RWPE1 (cell line): ENCODE measurements at regions not wholly inside any gene's neighbourhood (a gene's known extent, or its start where the extent isn't known, plus 50 kb on each side); places are given as distances from the start of the nearest gene placed in this dataset.
"Not testable (repeated sequence)": the region's sequence is repeated elsewhere in the genome, so short reads cannot be mapped to it uniquely, and the experiment has no call there.

Experiments used
- CTCF ChIA-PET: fragments of 350-600 bp; sonication (Branson Sonifier 250); formaldehyde crosslinking; extraction: SDS; loops from one replicate; lab custom pipeline; 2021; lab: Yijun Ruan, JAX
- POLR2A ChIA-PET: fragments of 400-600 bp; formaldehyde crosslinking; extraction: SDS; loops from one replicate; lab custom pipeline; 2020; ENCODE audit warnings: antibody characterized with exemption; ENCODE audit not compliant: low non-redundant PET; lab: Yijun Ruan, JAX
- DNase-seq: peaks from one replicate; pipeline ENCODE4 v3.0.0; 2012; ENCODE audit warnings: low spot score
- H3K27ac ChIP-seq: fragments of 450-650 bp; 2 replicates; pipeline ENCODE4 v1.5.1; 2017
- CTCF ChIP-seq: fragments of 450-650 bp; conservative IDR thresholded peaks from 2 replicates; pipeline ENCODE4 v1.5.1; 2017; ENCODE audit warnings: low read depth, mild to moderate bottlenecking

GRCh38 chr13:21884965-21885567 lies 214.2 kb downstream of the FGF9 start:
- no peak overlapping the region for H3K27ac ChIP-seq
- POLR2A ChIA-PET = no interaction called here
- TF ChIP-seq CTCF = no peak
- CTCF ChIA-PET = interaction anchor here (0.6 kb wide), 1 partner anchor 36 kb away, joined by 4 read pairs; no protein-coding TSS in a partner anchor
- no peak for DNase-seq

GRCh38 chr13:21885714-21886224 lies 214.9 kb downstream of the FGF9 start:
- CTCF ChIA-PET = interaction anchor here (0.7 kb wide), 1 partner anchor 897 kb away, joined by 4 read pairs; no protein-coding TSS in a partner anchor
- no peak for TF ChIP-seq CTCF
- H3K27ac ChIP-seq = no peak overlapping the region
- POLR2A ChIA-PET = no interaction called here
- DNase-seq = no peak

DNA sequence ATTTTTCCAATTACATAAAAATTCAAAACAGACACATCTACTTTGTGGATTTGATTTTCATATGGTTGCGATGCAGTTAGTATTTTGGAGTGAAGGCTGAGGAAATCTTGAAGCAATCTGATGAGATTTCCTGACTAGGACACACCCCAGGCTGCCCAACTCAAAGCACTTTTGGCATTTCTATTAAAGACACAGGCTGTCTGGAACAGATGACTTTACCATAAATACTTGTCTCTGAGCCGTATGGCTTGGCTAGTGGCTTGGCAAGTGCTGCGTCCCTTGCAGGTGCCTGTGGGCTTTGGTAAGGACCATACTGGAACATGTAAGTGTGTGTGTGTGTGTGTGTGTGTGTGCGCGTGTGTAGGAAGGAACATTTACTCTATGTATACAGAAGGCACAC lies 218.8 kb downstream of the FGF9 start:
- CTCF ChIA-PET = interaction anchor here (1.0 kb wide), 1 partner anchor 9 kb away, joined by 3 read pairs; no protein-coding TSS in a partner anchor
- no peak for DNase-seq
- POLR2A ChIA-PET = no interaction called here
- no peak for TF ChIP-seq CTCF
- no peak overlapping the region for H3K27ac ChIP-seq

- POLR2A ChIA-PET, CTCF ChIA-PET, H3K27ac ChIP-seq, DNase-seq: not testable (repeated sequence)
These were observed 219.3 kb downstream of the FGF9 start for GRCh38 chr13:21890220-21890619.

- TF ChIP-seq CTCF = no peak
- ChIA-PET POLR2A (no interaction called here), CTCF (no interaction called here)
- no peak overlapping the region for H3K27ac ChIP-seq
- DNase-seq = no peak
These were observed 223.2 kb downstream of the FGF9 start for GRCh38 chr13:21894091-21894490.

DNA sequence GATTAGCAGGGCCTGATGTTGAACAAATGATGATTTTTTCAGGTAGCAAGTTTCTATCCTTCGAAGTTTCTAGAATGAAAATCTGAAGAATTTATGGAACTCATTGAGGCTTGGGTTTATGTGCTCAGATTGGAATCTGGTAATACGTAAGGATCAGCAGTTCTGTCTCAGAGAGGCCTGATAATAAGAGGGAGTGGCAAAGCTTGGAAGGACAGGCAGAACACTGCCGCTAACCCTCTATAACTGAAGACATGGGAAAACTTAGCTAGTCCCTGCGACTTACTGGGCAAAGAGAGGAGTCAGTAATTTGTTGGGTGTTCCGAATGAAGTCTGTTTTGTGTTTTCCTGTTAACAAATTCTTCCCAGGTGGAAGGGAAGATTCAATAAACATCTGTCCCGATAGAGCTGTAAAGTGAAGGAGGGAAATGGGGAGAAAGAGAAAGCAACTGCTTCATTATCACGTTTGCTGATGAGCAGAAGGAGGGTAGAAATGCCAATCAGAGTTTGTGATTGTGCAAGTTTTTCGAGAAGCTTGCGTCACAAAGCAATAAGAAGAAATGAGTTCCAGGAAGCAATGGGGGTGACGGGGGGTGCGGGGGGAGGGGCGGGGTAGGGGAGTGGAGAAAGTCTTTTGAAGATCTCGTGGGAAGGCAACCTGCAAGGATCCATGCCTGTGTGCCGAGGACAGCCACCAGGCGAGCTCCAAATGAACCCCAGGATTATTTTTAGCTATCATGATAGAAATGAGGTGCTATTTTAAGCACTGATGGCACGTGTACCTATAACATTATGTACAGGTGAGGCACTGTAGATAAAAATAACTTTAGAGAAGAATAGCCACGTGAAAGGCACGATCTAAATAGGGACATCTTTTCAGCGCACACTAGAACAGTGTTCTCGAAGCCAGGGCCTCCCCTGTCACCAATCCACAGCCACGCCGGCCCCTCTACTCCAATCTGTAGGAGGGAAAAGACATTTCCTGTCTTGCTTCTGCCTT lies 224.1 kb downstream of the FGF9 start:
- DNase-seq = no peak
- no peak for TF ChIP-seq CTCF
- ChIA-PET POLR2A (no interaction called here), CTCF (no interaction called here)
- H3K27ac ChIP-seq = no peak overlapping the region
